Heart left ventricle (tissue), 16 donors: ENCODE measurements at regions not wholly inside any gene's neighbourhood (a gene's known extent, or its start where the extent isn't known, plus 50 kb on each side); places are given as distances from the start of the nearest gene placed in this dataset.

Experiments
- ATAC-seq, 4 donors: fragments of 200-7000 bp; cut with Tn5 transposase; one replicate each; pipeline ENCODE4 v1.9.1; 2020 to 2022; ENCODE audit warnings: moderate library complexity in 4 of 4, mild to moderate bottlenecking in 3 of 4, moderate number of reproducible peaks in 1 of 4
- DNase-seq, 5 donors: peaks; one replicate each; pipeline ENCODE4 v3.0.0-alpha.2; 2020
- H3K27ac ChIP-seq, 12 donors: fragments of 200-600 bp; sonication (generic) in 4 of 12; one replicate each; pipeline versions ENCODE4 v1.5.0 to v1.8.0; 2016 to 2022; ENCODE audit warnings: mild to moderate bottlenecking in 2 of 12
- H3K27me3 ChIP-seq, 9 donors: fragments of 200-600 bp; sonication (generic) in 2 of 9; one replicate each; pipeline versions ENCODE4 v1.5.1 to v1.8.0; 2016 to 2022; ENCODE audit warnings: mild to moderate bottlenecking in 3 of 9
- H3K36me3 ChIP-seq, 9 donors: fragments of 200-600 bp; sonication (generic) in 2 of 9; one replicate each; pipeline versions ENCODE4 v1.5.0 to v1.8.0; 2018 to 2022; ENCODE audit warnings: mild to moderate bottlenecking in 2 of 9
- H3K4me1 ChIP-seq, 12 donors: fragments of 200-600 bp; sonication (generic) in 4 of 12; one replicate each; pipeline versions ENCODE4 v1.5.0 to v1.8.0; 2016 to 2022; ENCODE audit warnings: mild to moderate bottlenecking in 3 of 12
- H3K4me3 ChIP-seq, 12 donors: fragments of 200-600 bp; sonication (generic) in 4 of 12; one replicate each; pipeline versions ENCODE4 v1.5.0 to v1.8.0; 2017 to 2022; ENCODE audit warnings: mild to moderate bottlenecking in 9 of 12, moderate library complexity in 4 of 12
- H3K9me3 ChIP-seq, 12 donors: fragments of 200-600 bp; sonication (generic) in 4 of 12; one replicate each; pipeline versions ENCODE4 v1.5.0 to v1.8.0; 2016 to 2022; ENCODE audit warnings: mild to moderate bottlenecking in 1 of 12
- CTCF ChIP-seq, 12 donors: fragments of 200-600 bp; sonication (generic) in 4 of 12; IDR thresholded peaks; one replicate each; pipeline versions ENCODE4 v1.5.0 to v1.8.0; 2018 to 2022; ENCODE audit warnings: antibody characterized with exemption in 12 of 12, mild to moderate bottlenecking in 5 of 12
- POLR2A ChIP-seq, 2 donors: fragments of 450-650 bp; IDR thresholded peaks; one replicate each; pipeline ENCODE4 v1.6.1; 2017; ENCODE audit warnings: antibody characterized with exemption in 2 of 2, mild to moderate bottlenecking in 2 of 2, moderate library complexity in 2 of 2
- WGBS, 4 donors: extraction: QIAGEN DNeasy Blood & Tissue Kit in 2 of 4; methylation state at CpG; one replicate each; pipeline versions ENCODE4 v1.1.5 to v1.1.7; 2013 to 2018; 5-methylcytosine and 5-hydroxymethylcytosine counted together
- intact Hi-C, 10 donors: fragments of 100-400 bp; cut with DNase I; formaldehyde crosslinking; loops; one replicate each; pipeline versions ENCODE4 v1.11.1 to v1.14.2; 2022
- donor health status: ischemic (EF 13 %, LVEDD 7.1; RV severe dilation, severe dysfunction).
- donor health status: healthy with polysubstance abuse.
- donor health status: DM: no; HTN: yes; CAD: no.
- donor health status: DM: no; HTN: no; CAD: no.
- donor health status: ischemic (EF 25% LVEDD 6.9; RV normal size, moderate dysfunction).
- donor health status: ischemic (EF 25% LVEDD 5.7; RV mildly dilated, moderate dysfunction).
- donor health status: healthy.
- donor health status: DM: yes; HTN: yes; CAD: no.
- donor health status: ischemic (EF 35%, LVEDD 5.7; RV mildly dilated, moderate dysfunction).
- donor health status: nonischemic (EF 11% LVEDD 7.7; RV severe dilation, severe dysfunction).
- donor health status: DM: yes; HTN: yes; CAD: no.
- donor health status: PGD.
- donor health status: ischemic (EF 29% LVEDD 5.4; RV normal size, mild dysfunction).
- donor health status: nonischemic (EF 23%, LVEDD 6.1; RV moderate dilation, normal function).

GRCh38 chr5:162550236-162550635, 482.7 kb downstream of the GABRG2 start:
- no peak for DNase-seq

GRCh38 chr5:162558120-162558519, 490.5 kb downstream of the GABRG2 start:
- WGBS, 4 donors = 87 to 91% (median 89%) methylated on average over 6 of the region's 6 CpGs
- H3K36me3 ChIP-seq = no peaks in the 10 kb centered on the region
- ATAC-seq (no peak), DNase-seq (no peak)
- H3K27ac ChIP-seq = no peak overlapping the region
- intact Hi-C loops = no loop called here
- H3K4me3 ChIP-seq = no peak overlapping the region
- no peaks in the 10 kb centered on the region for H3K27me3 ChIP-seq
- TF ChIP-seq POLR2A (IDR thresholded peaks at IDR 0.05) (no peak), CTCF (IDR thresholded peaks at IDR 0.05) (no peak)
- no peaks in the 10 kb centered on the region for H3K4me1 ChIP-seq
- peaks cover 0 to 6% (median 0%) of the 10 kb centered on the region in 12 donors for H3K9me3 ChIP-seq

More at GRCh38 chr5:162550236-162550635, 482.7 kb downstream of the GABRG2 start:
- WGBS, 4 donors = 84 to 88% (median 85%) methylated on average over 13 of the region's 13 CpGs
- ATAC-seq = no peak
- Histone ChIP-seq H3K36me3 (no peaks in the 10 kb centered on the region), H3K4me1 (no peaks in the 10 kb centered on the region), H3K27ac (no peak overlapping the region), H3K27me3 (no peaks in the 10 kb centered on the region), H3K4me3 (no peak overlapping the region), H3K9me3 (peaks cover 0 to 24% (median 2%) of the 10 kb centered on the region in 12 donors)
- intact Hi-C loops = no loop called here
- TF ChIP-seq POLR2A (IDR thresholded peaks at IDR 0.05) = no peak
- TF ChIP-seq CTCF (IDR thresholded peaks at IDR 0.05) = no peak

- TF ChIP-seq POLR2A (IDR thresholded peaks at IDR 0.05) = no peak
- no peak for TF ChIP-seq CTCF (IDR thresholded peaks at IDR 0.05)
- Histone ChIP-seq H3K27ac (no peak overlapping the region), H3K4me3 (no peak overlapping the region), H3K27me3 (no peaks in the 10 kb centered on the region), H3K36me3 (no peaks in the 10 kb centered on the region), H3K9me3 (no peaks in the 10 kb centered on the region), H3K4me1 (no peaks in the 10 kb centered on the region)
- ATAC-seq (no peak), DNase-seq (no peak)
- WGBS, 4 donors = 35 to 45% (median 43%) methylated on average over 3 of the region's 3 CpGs
- intact Hi-C loops = no loop called here
These were observed 500.1 kb downstream of the GABRG2 start for GRCh38 chr5:162567644-162568043.

- H3K9me3 ChIP-seq = peaks cover 0 to 4% (median 0%) of the 10 kb centered on the region in 12 donors
- TF ChIP-seq POLR2A (IDR thresholded peaks at IDR 0.05) (no peak), CTCF (IDR thresholded peaks at IDR 0.05) (no peak)
- H3K27me3 ChIP-seq = no peaks in the 10 kb centered on the region
- intact Hi-C loops = no loop called here
- no peak overlapping the region for H3K4me3 ChIP-seq
- DNase-seq (no peak), ATAC-seq (no peak)
- WGBS, 4 donors = 77 to 80% (median 77%) methylated on average over 2 of the region's 2 CpGs
- no peaks in the 10 kb centered on the region for H3K4me1 ChIP-seq
- no peak overlapping the region for H3K27ac ChIP-seq
- H3K36me3 ChIP-seq = no peaks in the 10 kb centered on the region
These were observed 506.2 kb downstream of the GABRG2 start for GRCh38 chr5:162573758-162574157.
